ENCODE measurements at regions not wholly inside any gene's neighbourhood (a gene's known extent, or its start where the extent isn't known, plus 50 kb on each side); places are given as distances from the start of the nearest gene placed in this dataset.

- TF ChIP-seq CTCF (IDR thresholded peaks at IDR 0.05; ENCODE audit: borderline replicate concordance, insufficient read depth, low read depth, low read length) = no peak
- H3K4me3 ChIP-seq (ENCODE audit: low read depth, low read length) = no peak overlapping the region
Observed at GRCh38 chr1:193988885-193989284, 802.5 kb upstream of the B3GALT2 start.

- H3K4me3 ChIP-seq (ENCODE audit: low read depth, low read length) = no peak overlapping the region
- TF ChIP-seq CTCF (IDR thresholded peaks at IDR 0.05; ENCODE audit: borderline replicate concordance, insufficient read depth, low read depth, low read length) = no peak
Observed at GRCh38 chr1:193979219-193979618, 792.8 kb upstream of the B3GALT2 start.

GRCh38 chr1:193974286-193974798 lies 787.9 kb upstream of the B3GALT2 start:
- no peak for TF ChIP-seq CTCF (IDR thresholded peaks at IDR 0.05; ENCODE audit: borderline replicate concordance, insufficient read depth, low read depth, low read length)
- H3K4me3 ChIP-seq (ENCODE audit: low read depth, low read length) = no peak overlapping the region

- H3K4me3 ChIP-seq (ENCODE audit: low read depth, low read length) = no peak overlapping the region
- TF ChIP-seq CTCF (IDR thresholded peaks at IDR 0.05; ENCODE audit: borderline replicate concordance, insufficient read depth, low read depth, low read length) = no peak
Observed at GRCh38 chr1:193973428-193973827, 787.0 kb upstream of the B3GALT2 start.

- H3K4me3 ChIP-seq (ENCODE audit: low read depth, low read length) = no peak overlapping the region
- TF ChIP-seq CTCF (IDR thresholded peaks at IDR 0.05; ENCODE audit: borderline replicate concordance, insufficient read depth, low read depth, low read length) = no peak
Observed at GRCh38 chr1:193971595-193971994, 785.2 kb upstream of the B3GALT2 start.

- TF ChIP-seq CTCF (IDR thresholded peaks at IDR 0.05; ENCODE audit: borderline replicate concordance, insufficient read depth, low read depth, low read length) = no peak
- H3K4me3 ChIP-seq (ENCODE audit: low read depth, low read length) = no peak overlapping the region
Observed at GRCh38 chr1:193960499-193960898, 774.1 kb upstream of the B3GALT2 start.

- TF ChIP-seq CTCF (IDR thresholded peaks at IDR 0.05; ENCODE audit: borderline replicate concordance, insufficient read depth, low read depth, low read length) = no peak
- H3K4me3 ChIP-seq (ENCODE audit: low read depth, low read length) = no peak overlapping the region
Observed at GRCh38 chr1:193960040-193960439, 773.6 kb upstream of the B3GALT2 start.

Data from GM12875 (cell line).